ENCODE measurements at regions not wholly inside any gene's neighbourhood (a gene's known extent, or its start where the extent isn't known, plus 50 kb on each side); places are given as distances from the start of the nearest gene placed in this dataset.

DNA sequence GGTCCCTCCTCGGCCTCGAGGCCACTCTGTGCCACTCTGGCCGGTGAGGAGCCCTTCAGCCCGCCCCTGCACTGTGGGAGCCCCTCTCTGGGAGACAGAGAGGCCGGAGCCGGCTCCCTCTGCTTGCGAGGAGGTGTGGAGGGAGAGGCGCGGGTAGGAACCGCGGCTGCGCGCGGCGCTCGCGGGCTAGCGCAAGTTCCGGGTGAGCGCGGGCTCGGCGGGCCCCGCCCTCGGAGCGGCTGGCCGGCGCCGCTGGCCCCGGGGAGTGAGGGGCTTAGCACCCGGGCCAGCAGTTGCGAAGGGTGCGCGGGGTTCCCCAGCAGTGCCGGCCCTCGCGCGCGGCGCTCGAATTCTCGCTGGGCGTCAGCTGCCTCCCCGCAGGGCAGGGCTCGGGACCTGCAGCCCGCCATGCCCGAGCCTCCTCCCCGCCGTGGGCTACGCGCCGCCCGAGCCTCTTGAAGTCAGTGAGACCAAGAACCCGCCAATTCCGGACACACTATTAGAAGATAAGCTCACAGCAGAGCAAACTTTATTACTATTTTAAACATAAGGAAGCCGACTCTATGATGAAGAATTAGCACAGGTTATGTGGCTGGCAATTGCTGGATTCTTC, 825.8 kb upstream of the FANCL start:
- DNase-seq (ENCODE audit: low read depth in 1 of 2, low spot score in 1 of 2): no peak
- FAIRE-seq: no peak
- Histone ChIP-seq H3K9me3 (0 out of 3 replicates have a peak, but pooled peaks cover 2% of the 10 kb centered on the region), H3K4me1 (no peaks in the 10 kb centered on the region), H3K27ac (no peak overlapping the region), H3K4me3 (no peak overlapping the region), H3K4me2 (no peak overlapping the region)
- 65% methylated on average over 53 of the region's 56 CpGs for WGBS (ENCODE audit: missing lambda C conversion rate)
- ChIA-PET CTCF (no interaction called here), POLR2A (no interaction called here)
- ATAC-seq: no peak
- no peak for TF ChIP-seq HDAC2 (IDR thresholded peaks at IDR 0.05)
- no peak for TF ChIP-seq USF2 (IDR thresholded peaks at IDR 0.05)
- no peak for TF ChIP-seq BHLHE40 (IDR thresholded peaks at IDR 0.05; ENCODE audit: low read depth, low read length)
- no peak for TF ChIP-seq RFX5 (IDR thresholded peaks at IDR 0.05)
- TF ChIP-seq, protein P1, sequence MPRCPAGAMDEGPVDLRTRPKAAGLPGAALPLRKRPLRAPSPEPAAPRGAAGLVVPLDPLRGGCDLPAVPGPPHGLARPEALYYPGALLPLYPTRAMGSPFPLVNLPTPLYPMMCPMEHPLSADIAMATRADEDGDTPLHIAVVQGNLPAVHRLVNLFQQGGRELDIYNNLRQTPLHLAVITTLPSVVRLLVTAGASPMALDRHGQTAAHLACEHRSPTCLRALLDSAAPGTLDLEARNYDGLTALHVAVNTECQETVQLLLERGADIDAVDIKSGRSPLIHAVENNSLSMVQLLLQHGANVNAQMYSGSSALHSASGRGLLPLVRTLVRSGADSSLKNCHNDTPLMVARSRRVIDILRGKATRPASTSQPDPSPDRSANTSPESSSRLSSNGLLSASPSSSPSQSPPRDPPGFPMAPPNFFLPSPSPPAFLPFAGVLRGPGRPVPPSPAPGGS (IDR thresholded peaks at IDR 0.05): no peak
- TF ChIP-seq CBX8 (IDR thresholded peaks at IDR 0.05): no peak
- no peak for TF ChIP-seq HOXB13 (CRISPR knock-in tag; IDR thresholded peaks at IDR 0.05; ENCODE audit: low read depth)
- TF ChIP-seq MAZ (IDR thresholded peaks at IDR 0.05; ENCODE audit: borderline replicate concordance, low read depth, low read length): no peak

GRCh38 chr2:59047373-59047995, 806.4 kb upstream of the FANCL start:
- no peak overlapping the region for H3K4me3 ChIP-seq
- DNase-seq (ENCODE audit: low read depth in 1 of 2, low spot score in 1 of 2): no peak
- CTCF ChIA-PET: interaction anchor here (0.5 to 1.2 kb wide), 2 partner anchors 22 to 1568 kb away, joined by 3 to 4 read pairs; no protein-coding TSS in a partner anchor
- POLR2A ChIA-PET: no interaction called here
- no peaks in the 10 kb centered on the region for H3K9me3 ChIP-seq
- TF ChIP-seq ESRRA (IDR thresholded peaks at IDR 0.05; ENCODE audit: borderline replicate concordance, low read length) (no peak), EP300 (IDR thresholded peaks at IDR 0.05) (no peak), EHMT2 (IDR thresholded peaks at IDR 0.05; ENCODE audit: low read depth) (no peak), FOSB (CRISPR knock-in tag; IDR thresholded peaks at IDR 0.05) (no peak), HDAC2 (IDR thresholded peaks at IDR 0.05) (no peak)
- TF ChIP-seq, protein P1 (IDR thresholded peaks at IDR 0.05): no peak
- 20% methylated on average over 4 of the region's 4 CpGs for WGBS (ENCODE audit: missing lambda C conversion rate)
- H3K4me1 ChIP-seq: no peaks in the 10 kb centered on the region
- no peak for FAIRE-seq
- H3K27ac ChIP-seq: no peak overlapping the region
- H3K4me2 ChIP-seq: no peak overlapping the region
- ATAC-seq: no peak

DNA sequence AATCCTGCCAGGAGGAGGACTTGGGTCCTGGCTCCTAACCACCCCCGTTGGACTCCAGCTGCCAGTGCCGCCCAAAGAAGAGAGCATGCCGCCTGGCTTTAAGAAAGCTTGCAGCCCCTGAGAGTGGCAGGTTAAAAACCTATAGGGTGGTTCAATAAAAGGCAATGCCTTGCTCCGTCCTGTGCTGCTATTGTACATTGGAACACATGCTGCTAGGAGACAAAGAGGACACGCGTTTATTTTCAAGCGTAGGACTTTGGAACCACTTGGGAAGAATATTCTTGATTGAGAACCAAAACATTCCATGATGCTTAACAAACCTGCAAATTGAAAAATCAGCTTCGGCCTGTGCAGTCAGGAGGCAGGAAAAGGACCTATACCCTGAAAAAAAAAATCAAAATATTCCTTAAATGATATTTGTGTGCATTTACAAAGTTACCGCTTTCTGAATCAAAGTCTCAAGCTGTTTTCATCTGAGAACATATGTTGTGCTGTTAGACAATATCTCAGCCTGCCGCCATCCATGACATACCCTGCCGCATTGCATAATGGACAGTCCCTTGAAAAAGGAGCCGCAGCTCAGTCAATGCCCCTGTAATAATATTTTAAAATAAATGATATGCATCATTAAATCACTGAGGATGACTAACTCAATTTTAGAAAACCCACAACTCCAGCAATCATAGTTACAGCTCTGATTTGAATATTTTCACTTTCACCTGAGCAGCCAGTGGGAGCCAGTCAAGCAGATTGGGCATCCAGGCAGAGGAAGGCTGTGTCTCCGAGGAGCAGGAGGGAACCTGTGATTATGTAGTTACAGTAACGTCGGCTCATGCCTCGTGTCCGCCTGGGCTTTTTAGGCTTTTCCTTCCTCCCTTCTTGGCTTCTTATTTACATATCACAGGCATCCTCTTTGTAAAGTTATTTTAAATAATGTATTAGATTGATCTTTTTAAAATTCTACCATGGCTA, 805.6 kb upstream of the FANCL start:
- ChIA-PET CTCF (interaction anchor here (0.5 to 1.2 kb wide), 3 partner anchors 21 to 1568 kb away, joined by 3 to 4 read pairs (median 3); no protein-coding TSS in a partner anchor), POLR2A (no interaction called here)
- no peak for TF ChIP-seq HEYL (CRISPR knock-in tag; IDR thresholded peaks at IDR 0.05)
- no peak for TF ChIP-seq HOXB13 (CRISPR knock-in tag; IDR thresholded peaks at IDR 0.05; ENCODE audit: low read depth)
- TF ChIP-seq CBX2 (IDR thresholded peaks at IDR 0.05; ENCODE audit: borderline replicate concordance, low read depth): no peak
- TF ChIP-seq FOSB (CRISPR knock-in tag; IDR thresholded peaks at IDR 0.05): no peak
- Histone ChIP-seq H3K4me1 (no peaks in the 10 kb centered on the region), H3K27ac (no peak overlapping the region), H3K4me2 (no peak overlapping the region), H3K9me3 (no peaks in the 10 kb centered on the region), H3K4me3 (no peak overlapping the region)
- FAIRE-seq (no peak), ATAC-seq (no peak), DNase-seq (ENCODE audit: low read depth in 1 of 2, low spot score in 1 of 2) (no peak)
- WGBS (ENCODE audit: missing lambda C conversion rate): 46% methylated on average over 16 of the region's 17 CpGs

Measured in A549 (cell line).